Dermis blood vessel endothelial cell (primary cell): ENCODE measurements at regions not wholly inside any gene's neighbourhood (a gene's known extent, or its start where the extent isn't known, plus 50 kb on each side); places are given as distances from the start of the nearest gene placed in this dataset.
"Not testable (repeated sequence)": the region's sequence is repeated elsewhere in the genome, so short reads cannot be mapped to it uniquely, and the experiment has no call there.

Experiments
- DNase-seq: peaks from one replicate; pipeline ENCODE4 v3.0.0; 2010

GRCh38 chr11:31956310-31956709 is 134.6 kb upstream of the RCN1 start:
- DNase-seq: no peak

- DNase-seq: no peak
Measured at GRCh38 chr11:31955838-31956237, 135.0 kb upstream of the RCN1 start.

GRCh38 chr11:31953803-31954327 is 137.0 kb upstream of the RCN1 start:
- no peak for DNase-seq

GRCh38 chr11:31949733-31950200 is 138.6 kb upstream of the PAX6 start:
- not testable (repeated sequence) for DNase-seq

GRCh38 chr11:31947051-31947450 is 135.9 kb upstream of the PAX6 start:
- no peak for DNase-seq

- DNase-seq: no peak
Measured at GRCh38 chr11:31943056-31943780, 132.1 kb upstream of the PAX6 start.

- DNase-seq: peak; percentile 71
Measured at GRCh38 chr11:31940371-31941037, 129.4 kb upstream of the PAX6 start.

- DNase-seq: no peak
Measured at GRCh38 chr11:31939004-31939403, 127.9 kb upstream of the PAX6 start.

GRCh38 chr11:31936312-31936711 is 125.2 kb upstream of the PAX6 start:
- DNase-seq: no peak

- no peak for DNase-seq
Measured at GRCh38 chr11:31932879-31933278, 121.8 kb upstream of the PAX6 start.

- DNase-seq: no peak
Measured at GRCh38 chr11:31927982-31928381, 116.9 kb upstream of the PAX6 start.

- DNase-seq: no peak
Measured at GRCh38 chr11:31926816-31927528, 115.8 kb upstream of the PAX6 start.

GRCh38 chr11:31926106-31926505 is 115.0 kb upstream of the PAX6 start:
- no peak for DNase-seq

- DNase-seq: no peak
Measured at GRCh38 chr11:31922450-31922849, 111.3 kb upstream of the PAX6 start.

GRCh38 chr11:31921081-31921480 is 110.0 kb upstream of the PAX6 start:
- no peak for DNase-seq

- no peak for DNase-seq
Measured at GRCh38 chr11:31919175-31919574, 108.1 kb upstream of the PAX6 start.

- no peak for DNase-seq
Measured at GRCh38 chr11:31915867-31916266, 104.7 kb upstream of the PAX6 start.

GRCh38 chr11:31913985-31914384 is 102.9 kb upstream of the PAX6 start:
- DNase-seq: no peak

GRCh38 chr11:31912808-31913207 is 101.7 kb upstream of the PAX6 start:
- DNase-seq: no peak

- no peak for DNase-seq
Measured at GRCh38 chr11:31910950-31911576, 99.9 kb upstream of the PAX6 start.

GRCh38 chr11:31903225-31904074 is 92.3 kb upstream of the PAX6 start:
- DNase-seq: no peak

- DNase-seq: no peak
Measured at GRCh38 chr11:31902706-31903105, 91.6 kb upstream of the PAX6 start.
